HCT116 (cell line): ENCODE measurements at regions not wholly inside any gene's neighbourhood (a gene's known extent, or its start where the extent isn't known, plus 50 kb on each side); places are given as distances from the start of the nearest gene placed in this dataset.

Experiments used
- ATAC-seq: fragments of 200-7000 bp; cut with Tn5 transposase; 2 replicates; pipeline ENCODE4 v1.9.1; 2020; ENCODE audit warnings: mild to moderate bottlenecking, moderate library complexity
- BruUV-seq: library from RNA; stranded (reverse); fragments of 400-500 nt; replicated peaks from 2 replicates; lab custom pipeline; 2021; lab: Mats Ljungman, UMichigan
- CTCF ChIA-PET: fragments of 300-600 bp; sonication (Branson Sonifier 250); formaldehyde crosslinking; loops from one replicate; lab custom pipeline; 2021; ENCODE audit warnings: antibody characterized with exemption; lab: Charles Lee
- POLR2A ChIA-PET: fragments of 300-600, 350-600 bp; sonication (Branson Sonifier 250); formaldehyde crosslinking; loops from one replicate; lab custom pipeline; 2021; ENCODE audit warnings: antibody characterized with exemption; lab: Charles Lee
- RAD21 ChIA-PET, 2 experiments: fragments of 300-600 bp; sonication (Branson Sonifier 250); formaldehyde crosslinking; loops; one replicate each; lab custom pipeline; 2023; ENCODE audit warnings: low total read pairs in 2 of 2; ENCODE audit not compliant: uncharacterized antibody in 2 of 2, unreplicated experiment in 2 of 2, low non-redundant PET in 1 of 2; lab: Charles Lee
- DNase-seq: peaks from one replicate; pipeline ENCODE4 v3.0.0-alpha.2; 2010; ENCODE audit warnings: low read depth, low spot score
- H2AFZ ChIP-seq: fragments of 200-600 bp; shearing (Covaris generic), sonication (generic); 2 replicates; pipeline ENCODE4 v1.6.1; 2017; ENCODE audit warnings: low read depth, mixed run types, mixed read lengths, antibody characterized with exemption, low read length; ENCODE audit not compliant: poor library complexity, severe bottlenecking
- H3K27ac ChIP-seq: 2 replicates; pipeline ENCODE4 v1.5.1; 2012; ENCODE audit warnings: low read depth, low read length
- H3K27me3 ChIP-seq: fragments of 200-600 bp; sonication (generic); 2 replicates; pipeline ENCODE4 v1.6.1; 2016; ENCODE audit warnings: mixed run types, low read length, mixed read lengths; ENCODE audit not compliant: insufficient read depth
- H3K36me3 ChIP-seq, 2 experiments: fragments of 200-500 bp in 1 of 2; fragments of 200-600 bp in 1 of 2; sonication (Bioruptor generic) in 1 of 2; sonication (generic) in 1 of 2; 2 replicates each; pipeline versions ENCODE4 v1.5.1 to v1.6.1; 2014 to 2016; ENCODE audit warnings: low read length in 2 of 2, inconsistent platforms in 1 of 2, mixed read lengths in 1 of 2, mixed run types in 1 of 2; ENCODE audit not compliant: insufficient read depth in 2 of 2, control insufficient read depth in 1 of 2
- H3K4me1 ChIP-seq, 2 experiments: fragments of 200-600 bp in 1 of 2; sonication (generic) in 1 of 2; 2 replicates each; pipeline versions ENCODE4 v1.5.1 to v1.6.1; 2012 to 2017; ENCODE audit warnings: low read length in 2 of 2, inconsistent platforms in 1 of 2, mild to moderate bottlenecking in 1 of 2, mixed read lengths in 1 of 2, mixed run types in 1 of 2, moderate library complexity in 1 of 2; ENCODE audit not compliant: insufficient read depth in 2 of 2, control insufficient read depth in 1 of 2
- H3K4me2 ChIP-seq: fragments of 200-600 bp; sonication (generic); 2 replicates; pipeline ENCODE4 v1.6.1; 2017; ENCODE audit warnings: mixed run types, low read length, mixed read lengths
- H3K4me3 ChIP-seq, 2 experiments: fragments of 200-600 bp in 1 of 2; sonication (generic) in 1 of 2; replicated peaks in 1 of 2; 2 replicates each; pipeline ENCODE4 v1.5.1; 2011 to 2016; ENCODE audit warnings: low read length in 2 of 2, control low read depth in 1 of 2, low read depth in 1 of 2, mild to moderate bottlenecking in 1 of 2, mixed read lengths in 1 of 2, mixed run types in 1 of 2
- H3K79me2 ChIP-seq: fragments of 200-600 bp; sonication (generic); 2 replicates; pipeline ENCODE4 v1.6.1; 2017; ENCODE audit warnings: mild to moderate bottlenecking, mixed run types, low read length, moderate library complexity, mixed read lengths; ENCODE audit not compliant: insufficient read depth
- H3K9ac ChIP-seq: fragments of 200-600 bp; sonication (generic); 2 replicates; pipeline ENCODE4 v1.6.1; 2016; ENCODE audit warnings: low read length, mixed read lengths
- H3K9me2 ChIP-seq: fragments of 200-600 bp; sonication (generic), shearing (Covaris generic); 2 replicates; pipeline ENCODE4 v1.6.1; 2017; ENCODE audit warnings: mixed run types, mild to moderate bottlenecking, moderate library complexity; ENCODE audit not compliant: insufficient read depth
- H3K9me3 ChIP-seq, 2 experiments: fragments of 200-500 bp in 1 of 2; fragments of 200-600 bp in 1 of 2; sonication (Bioruptor generic) in 1 of 2; sonication (generic) in 1 of 2; 2 replicates each; pipeline ENCODE4 v1.6.1; 2014 to 2017; ENCODE audit warnings: low read length in 2 of 2, mixed read lengths in 2 of 2, inconsistent platforms in 1 of 2, low read depth in 1 of 2, mild to moderate bottlenecking in 1 of 2, mixed run types in 1 of 2, moderate library complexity in 1 of 2; ENCODE audit not compliant: control insufficient read depth in 1 of 2, insufficient read depth in 1 of 2
- H4K20me1 ChIP-seq: fragments of 200-600 bp; sonication (generic), shearing (Covaris generic); 2 replicates; pipeline ENCODE4 v1.6.1; 2017; ENCODE audit warnings: mixed run types, mild to moderate bottlenecking, moderate library complexity; ENCODE audit not compliant: insufficient read depth
- CEBPB ChIP-seq: IDR thresholded peaks from 2 replicates; pipeline ENCODE4 v1.6.1; 2012; ENCODE audit warnings: low read depth
- ELF1 ChIP-seq: IDR thresholded peaks from 2 replicates; pipeline ENCODE4 v1.6.1; 2012; ENCODE audit warnings: low read depth, borderline replicate concordance
- EZH2 ChIP-seq: fragments of 200-600 bp; sonication (generic); IDR thresholded peaks from 2 replicates; pipeline ENCODE4 v1.6.1; 2017; ENCODE audit warnings: antibody characterized with exemption, mixed run types
- FOSL1 ChIP-seq: IDR thresholded peaks from 2 replicates; pipeline ENCODE4 v1.6.1; 2012; ENCODE audit warnings: low read depth
- JUND ChIP-seq: IDR thresholded peaks from 2 replicates; pipeline ENCODE4 v1.6.1; 2012
- POLR2A ChIP-seq: IDR thresholded peaks from 2 replicates; pipeline ENCODE4 v1.7.0; 2011; ENCODE audit warnings: borderline replicate concordance; ENCODE audit not compliant: insufficient read depth, insufficient read length; ENCODE audit errors: extremely low read depth
- YY1 ChIP-seq: IDR thresholded peaks from 2 replicates; pipeline ENCODE4 v1.6.1; 2011; ENCODE audit warnings: low read length, low read depth, moderate library complexity, mild to moderate bottlenecking; ENCODE audit not compliant: insufficient replicate concordance; ENCODE audit errors: extremely low read depth
- ZNF274 ChIP-seq: fragments of 200-500 bp; sonication (Bioruptor generic); IDR thresholded peaks from 2 replicates; pipeline ENCODE4 v1.6.1; 2014; ENCODE audit warnings: mild to moderate bottlenecking, low read depth, low read length, inconsistent platforms
- intact Hi-C: fragments of 100-400 bp; cut with micrococcal nuclease; formaldehyde crosslinking; loops from 2 replicates; pipeline ENCODE4 v1.10.0; 2022
- TF ChIP-seq, protein P1 (sequence below): IDR thresholded peaks from 2 replicates; pipeline ENCODE4 v1.6.1; 2012; ENCODE audit warnings: low read depth
- TF ChIP-seq, protein P2 (sequence below): IDR thresholded peaks from 2 replicates; pipeline ENCODE4 v1.6.1; 2012

DNA sequence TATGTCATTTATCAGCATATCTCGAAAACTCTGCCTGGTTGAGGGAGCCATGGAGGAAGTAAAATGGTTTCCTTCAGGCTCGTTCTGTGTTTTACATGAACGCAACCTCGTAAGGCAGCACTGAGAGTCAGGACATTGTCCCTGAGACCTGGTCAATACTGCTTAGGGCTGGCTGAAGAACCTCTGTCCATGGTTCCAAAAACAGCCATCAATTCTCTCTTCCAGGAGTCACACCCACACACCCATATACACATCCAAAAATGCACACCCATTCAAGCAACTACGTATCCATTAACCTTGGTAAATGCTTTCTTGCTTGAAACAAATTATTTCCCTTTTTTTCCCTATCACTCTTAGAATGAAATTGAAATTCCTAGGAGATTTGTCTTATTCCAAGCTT, 91.0 kb upstream of the CHL1 start (continued):
- TF ChIP-seq ELF1 (no peak), EZH2 (no peak), JUND (no peak), YY1 (no peak)

DNA sequence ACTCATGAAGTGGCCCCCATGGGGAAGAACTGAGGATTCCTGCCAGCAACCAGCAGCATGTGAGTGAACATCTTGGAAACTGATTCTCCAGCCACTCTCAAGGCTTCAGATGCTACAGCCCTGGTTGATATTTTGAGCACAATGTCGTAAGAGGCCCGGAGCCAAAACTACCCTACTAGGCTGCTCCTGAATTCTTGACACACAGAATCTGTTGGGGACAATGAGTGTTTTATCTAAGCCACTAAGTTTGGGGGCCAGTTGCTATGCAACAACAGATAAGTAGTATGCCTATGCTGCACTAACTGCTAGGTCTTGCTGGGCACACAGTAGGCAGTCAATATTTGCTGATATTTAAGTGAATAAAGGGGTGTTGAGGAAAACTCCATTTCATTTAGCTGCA, 89.9 kb upstream of the CHL1 start:
- no peak for ATAC-seq
- H4K20me1 ChIP-seq: no peaks in the 10 kb centered on the region
- CTCF ChIA-PET: no interaction called here
- BruUV-seq: no TSS peak
- H3K9me3 ChIP-seq: peaks cover 7 to 28% of the 10 kb centered on the region in 2 experiments; a peak in 3 of 4 replicates
- H3K4me1 ChIP-seq: no peaks in the 10 kb centered on the region
- no peak overlapping the region for H3K4me2 ChIP-seq
- no peak for DNase-seq
- RAD21 ChIA-PET: no interaction called here
- H3K9me2 ChIP-seq: no peaks in the 10 kb centered on the region
- H3K27me3 ChIP-seq: no peaks in the 10 kb centered on the region
- H3K79me2 ChIP-seq: no peaks in the 10 kb centered on the region
- TF ChIP-seq POLR2A: no peak
- TF ChIP-seq, protein P1, sequence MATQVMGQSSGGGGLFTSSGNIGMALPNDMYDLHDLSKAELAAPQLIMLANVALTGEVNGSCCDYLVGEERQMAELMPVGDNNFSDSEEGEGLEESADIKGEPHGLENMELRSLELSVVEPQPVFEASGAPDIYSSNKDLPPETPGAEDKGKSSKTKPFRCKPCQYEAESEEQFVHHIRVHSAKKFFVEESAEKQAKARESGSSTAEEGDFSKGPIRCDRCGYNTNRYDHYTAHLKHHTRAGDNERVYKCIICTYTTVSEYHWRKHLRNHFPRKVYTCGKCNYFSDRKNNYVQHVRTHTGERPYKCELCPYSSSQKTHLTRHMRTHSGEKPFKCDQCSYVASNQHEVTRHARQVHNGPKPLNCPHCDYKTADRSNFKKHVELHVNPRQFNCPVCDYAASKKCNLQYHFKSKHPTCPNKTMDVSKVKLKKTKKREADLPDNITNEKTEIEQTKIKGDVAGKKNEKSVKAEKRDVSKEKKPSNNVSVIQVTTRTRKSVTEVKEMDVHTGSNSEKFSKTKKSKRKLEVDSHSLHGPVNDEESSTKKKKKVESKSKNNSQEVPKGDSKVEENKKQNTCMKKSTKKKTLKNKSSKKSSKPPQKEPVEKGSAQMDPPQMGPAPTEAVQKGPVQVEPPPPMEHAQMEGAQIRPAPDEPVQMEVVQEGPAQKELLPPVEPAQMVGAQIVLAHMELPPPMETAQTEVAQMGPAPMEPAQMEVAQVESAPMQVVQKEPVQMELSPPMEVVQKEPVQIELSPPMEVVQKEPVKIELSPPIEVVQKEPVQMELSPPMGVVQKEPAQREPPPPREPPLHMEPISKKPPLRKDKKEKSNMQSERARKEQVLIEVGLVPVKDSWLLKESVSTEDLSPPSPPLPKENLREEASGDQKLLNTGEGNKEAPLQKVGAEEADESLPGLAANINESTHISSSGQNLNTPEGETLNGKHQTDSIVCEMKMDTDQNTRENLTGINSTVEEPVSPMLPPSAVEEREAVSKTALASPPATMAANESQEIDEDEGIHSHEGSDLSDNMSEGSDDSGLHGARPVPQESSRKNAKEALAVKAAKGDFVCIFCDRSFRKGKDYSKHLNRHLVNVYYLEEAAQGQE: no peak
- no peak for TF ChIP-seq CEBPB
- TF ChIP-seq ELF1: no peak
- no peak for TF ChIP-seq FOSL1
- TF ChIP-seq, protein P2, sequence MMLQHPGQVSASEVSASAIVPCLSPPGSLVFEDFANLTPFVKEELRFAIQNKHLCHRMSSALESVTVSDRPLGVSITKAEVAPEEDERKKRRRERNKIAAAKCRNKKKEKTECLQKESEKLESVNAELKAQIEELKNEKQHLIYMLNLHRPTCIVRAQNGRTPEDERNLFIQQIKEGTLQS: no peak
- TF ChIP-seq YY1: no peak
- no peak for TF ChIP-seq ZNF274
- H3K9ac ChIP-seq: no peak overlapping the region
- no peak overlapping the region for H3K4me3 ChIP-seq
- POLR2A ChIA-PET: no interaction called here
- no peak overlapping the region for H2AFZ ChIP-seq
- no peaks in the 10 kb centered on the region for H3K36me3 ChIP-seq
- intact Hi-C loops: no loop called here
- no peak overlapping the region for H3K27ac ChIP-seq
